HepG2 (cell line): ENCODE measurements at regions not wholly inside any gene's neighbourhood (a gene's known extent, or its start where the extent isn't known, plus 50 kb on each side); places are given as distances from the start of the nearest gene placed in this dataset.

Experiments
- ATAC-seq: fragments of 200-7000 bp; cut with Tn5 transposase; 3 replicates; pipeline ENCODE4 v1.9.1; 2020; ENCODE audit warnings: mild to moderate bottlenecking, moderate library complexity
- BruUV-seq: library from RNA; stranded (reverse); fragments of 400-500 nt; replicated peaks from 2 replicates; lab custom pipeline; 2021; lab: Mats Ljungman, UMichigan
- CTCF ChIA-PET: fragments of 300-600 bp; formaldehyde crosslinking; extraction: SDS; loops from one replicate; lab custom pipeline; 2021; ENCODE audit warnings: low total read pairs, inconsistent platforms, low intra/inter-chr PET ratio; lab: Yijun Ruan, JAX
- POLR2A ChIA-PET: fragments of 350-600 bp; sonication (Branson Sonifier 250); formaldehyde crosslinking; loops from one replicate; lab custom pipeline; 2020; ENCODE audit warnings: antibody characterized with exemption, inconsistent platforms; lab: Yijun Ruan, JAX
- DNase-seq: peaks from one replicate; pipeline ENCODE4 v3.0.0-alpha.2; 2015; ENCODE audit warnings: low spot score
- FAIRE-seq: peaks from 3 replicates; lab custom pipeline; 2011; peaks lifted over from hg19 to GRCh38; lab: Jason Lieb, UNC
- H2AFZ ChIP-seq: one replicate; pipeline ENCODE4 v1.6.1; 2011; ENCODE audit warnings: low read length, inconsistent platforms
- H3K27ac ChIP-seq: fragments of 300-600 bp; 3 replicates; pipeline ENCODE4 v1.8.0; 2011; ENCODE audit warnings: mixed run types, mild to moderate bottlenecking, mixed read lengths, low read length, inconsistent platforms; ENCODE audit not compliant: insufficient read depth; ENCODE audit errors: extremely low read length
- H3K27me3 ChIP-seq, 2 experiments: fragments of 200-600 bp in 1 of 2; 2 replicates in 1 of 2; 3 replicates in 1 of 2; pipeline versions ENCODE4 v1.6.0 to v1.8.0; 2011; ENCODE audit warnings: low read length in 2 of 2, mild to moderate bottlenecking in 2 of 2, moderate library complexity in 2 of 2, inconsistent platforms in 1 of 2; ENCODE audit not compliant: insufficient read depth in 2 of 2, control insufficient read depth in 1 of 2
- H3K36me3 ChIP-seq, 2 experiments: fragments of 200-600 bp in 1 of 2; replicated peaks in 1 of 2; 2 replicates in 1 of 2; 3 replicates in 1 of 2; pipeline versions ENCODE4 v1.5.1 to v1.8.0; 2011; ENCODE audit warnings: low read length in 2 of 2, inconsistent platforms in 1 of 2; ENCODE audit not compliant: insufficient read depth in 2 of 2, control insufficient read depth in 1 of 2
- H3K4me1 ChIP-seq: 2 replicates; pipeline ENCODE4 v1.5.1; 2012; ENCODE audit warnings: low read length, inconsistent platforms; ENCODE audit not compliant: insufficient read depth
- H3K4me2 ChIP-seq: 2 replicates; pipeline ENCODE4 v1.6.0; 2011; ENCODE audit warnings: low read depth, low read length, inconsistent platforms
- H3K4me3 ChIP-seq, 3 experiments: fragments of 200-600 bp in 1 of 3; sonication (generic), shearing (Covaris generic) in 1 of 3; replicated peaks in 1 of 3; 2 replicates each; pipeline ENCODE4 v1.5.1; 2011 to 2016; ENCODE audit warnings: low read length in 3 of 3, inconsistent platforms in 2 of 3, low read depth in 2 of 3, mild to moderate bottlenecking in 2 of 3, control low read depth in 1 of 3, mixed read lengths in 1 of 3; ENCODE audit not compliant: insufficient read depth in 1 of 3
- H3K79me2 ChIP-seq: one replicate; pipeline ENCODE4 v1.6.1; 2011; ENCODE audit warnings: low read length, inconsistent platforms; ENCODE audit not compliant: insufficient read depth
- H3K9ac ChIP-seq: 2 replicates; pipeline ENCODE4 v1.6.0; 2011; ENCODE audit warnings: mild to moderate bottlenecking, low read depth, low read length, inconsistent platforms; ENCODE audit not compliant: insufficient read depth
- H3K9me3 ChIP-seq: 2 replicates; pipeline ENCODE4 v1.5.1; 2012; ENCODE audit warnings: mild to moderate bottlenecking, low read length
- H4K20me1 ChIP-seq: 2 replicates; pipeline ENCODE4 v1.6.0; 2011; ENCODE audit warnings: inconsistent platforms, mild to moderate bottlenecking, low read length, moderate library complexity; ENCODE audit not compliant: insufficient read depth
- DDIT3 ChIP-seq: sonication (generic); formaldehyde crosslinking; IDR thresholded peaks from 2 replicates; pipeline ENCODE4 v1.4.0; 2020; ENCODE audit warnings: mild to moderate bottlenecking, missing genetic modification reagents
- JARID2 ChIP-seq: sonication (generic); formaldehyde crosslinking; IDR thresholded peaks from 2 replicates; pipeline ENCODE4 v1.8.1; 2023; ENCODE audit warnings: missing genetic modification reagents, inconsistent platforms; ENCODE audit not compliant: insufficient replicate concordance
- MNT ChIP-seq: fragments of 450-650 bp; IDR thresholded peaks from 2 replicates; pipeline ENCODE4 v1.6.1; 2016
- RFX5 ChIP-seq: IDR thresholded peaks from 2 replicates; pipeline ENCODE4 v1.6.1; 2011; ENCODE audit warnings: low read depth, low read length, improper control_type of control experiment
- TIGD3 ChIP-seq: sonication (generic); formaldehyde crosslinking; IDR thresholded peaks from 2 replicates; pipeline ENCODE4 v1.5.1; 2020; ENCODE audit warnings: mild to moderate bottlenecking, missing genetic modification reagents, borderline replicate concordance
- ZKSCAN5 ChIP-seq: sonication (generic); formaldehyde crosslinking; IDR thresholded peaks from 2 replicates; pipeline ENCODE4 v1.5.1; 2020; ENCODE audit warnings: mild to moderate bottlenecking, missing genetic modification reagents
- WGBS: methylation state at CpG from one replicate; pipeline ENCODE4 v1.1.6; 2017; ENCODE audit warnings: low lambda C conversion rate; 5-methylcytosine and 5-hydroxymethylcytosine counted together
- in situ Hi-C: cut with HindIII; loops from 2 replicates; pipeline ENCODE4 v1.10.0; 2017; ENCODE audit warnings: low pct_unique_long_range_greater_than_20kb; ENCODE audit not compliant: extremely low pct_ligation_motif_present
- intact Hi-C: fragments of 100-400 bp; cut with micrococcal nuclease; formaldehyde crosslinking; loops from one replicate; pipeline ENCODE4 v1.10.0; 2022; ENCODE audit not compliant: unreplicated experiment

GRCh38 chr9:1272488-1272887 is 222.3 kb downstream of the DMRT2 start:
- in situ Hi-C loops: no loop called here
- H3K9me3 ChIP-seq: no peaks in the 10 kb centered on the region
- no peaks in the 10 kb centered on the region for H3K27me3 ChIP-seq
- H3K36me3 ChIP-seq: no peaks in the 10 kb centered on the region
- BruUV-seq: no TSS peak
- H3K4me1 ChIP-seq: no peaks in the 10 kb centered on the region
- TF ChIP-seq ZKSCAN5 (no peak), JARID2 (no peak), TIGD3 (CRISPR knock-in tag) (no peak), MNT (no peak), DDIT3 (CRISPR knock-in tag) (no peak), RFX5 (no peak)
- no peak overlapping the region for H3K4me2 ChIP-seq
- H3K27ac ChIP-seq: no peak overlapping the region
- H3K4me3 ChIP-seq: no peak overlapping the region
- no peak overlapping the region for H3K9ac ChIP-seq
- H2AFZ ChIP-seq: no peak overlapping the region
- intact Hi-C loops: no loop called here
- H4K20me1 ChIP-seq: no peaks in the 10 kb centered on the region
- ATAC-seq (no peak), DNase-seq (no peak), FAIRE-seq (no peak)
- ChIA-PET POLR2A (no interaction called here), CTCF (no interaction called here)
- 61% methylated on average over 3 of the region's 3 CpGs for WGBS
- H3K79me2 ChIP-seq: no peaks in the 10 kb centered on the region
